ENCODE measurements at regions not wholly inside any gene's neighbourhood (a gene's known extent, or its start where the extent isn't known, plus 50 kb on each side); places are given as distances from the start of the nearest gene placed in this dataset.

GRCh38 chr2:106284255-106284654 is 90.2 kb upstream of the UXS1 start:
- TF ChIP-seq CTCF (IDR thresholded peaks at IDR 0.05) (no peak), POLR2A (IDR thresholded peaks at IDR 0.05) (no peak)
